Stimulated activated CD4-positive, alpha-beta T cell treated with anti-CD3 and anti-CD28 coated beads, Interleukin-1b, Interleukin-23, amount 100 ng/mL, for 24 hours (primary cell): ENCODE measurements at regions not wholly inside any gene's neighbourhood (a gene's known extent, or its start where the extent isn't known, plus 50 kb on each side); places are given as distances from the start of the nearest gene placed in this dataset.
"Not testable (repeated sequence)": the region's sequence is repeated elsewhere in the genome, so short reads cannot be mapped to it uniquely, and the experiment has no call there.

Source experiments
- DNase-seq, 4 experiments: peaks; one replicate each; pipeline ENCODE4 v3.0.0-alpha.2; 2020; ENCODE audit warnings: low read depth in 4 of 4, low spot score in 1 of 4

GRCh38 chr5:153357493-153358112 is 132.9 kb upstream of the GRIA1 start:
- no peak for DNase-seq

DNA sequence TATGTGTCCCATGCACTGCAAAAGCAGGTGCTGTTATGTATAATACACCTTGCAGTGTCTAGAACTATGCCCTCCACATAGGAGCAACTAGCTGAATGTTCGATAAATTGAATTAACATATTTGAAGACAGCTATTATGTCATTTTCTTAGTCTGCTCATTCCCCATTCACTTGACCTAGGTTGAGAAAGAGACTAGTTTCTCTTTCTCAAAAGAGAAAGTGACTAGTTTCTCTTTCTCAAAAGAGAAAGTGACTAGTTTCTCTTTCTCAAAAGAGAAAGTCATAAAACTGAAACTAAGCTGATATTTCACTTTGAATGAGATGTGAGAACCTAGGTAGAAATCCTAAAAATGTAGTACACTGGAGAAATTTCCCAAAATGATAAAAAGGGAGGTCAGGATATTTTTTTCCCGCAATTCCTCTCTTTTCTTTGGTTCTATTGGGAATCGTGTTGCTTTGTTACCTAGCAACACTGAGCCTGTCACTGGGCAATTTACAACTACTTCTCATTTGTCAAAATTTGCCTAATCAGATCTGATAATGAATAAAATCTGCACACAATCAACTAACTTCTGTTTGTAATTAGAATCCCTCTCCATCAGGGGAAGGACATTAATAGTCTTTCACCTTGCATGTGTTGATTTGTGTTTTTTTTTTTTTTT is 132.0 kb upstream of the GRIA1 start:
- DNase-seq, result no peak

DNA sequence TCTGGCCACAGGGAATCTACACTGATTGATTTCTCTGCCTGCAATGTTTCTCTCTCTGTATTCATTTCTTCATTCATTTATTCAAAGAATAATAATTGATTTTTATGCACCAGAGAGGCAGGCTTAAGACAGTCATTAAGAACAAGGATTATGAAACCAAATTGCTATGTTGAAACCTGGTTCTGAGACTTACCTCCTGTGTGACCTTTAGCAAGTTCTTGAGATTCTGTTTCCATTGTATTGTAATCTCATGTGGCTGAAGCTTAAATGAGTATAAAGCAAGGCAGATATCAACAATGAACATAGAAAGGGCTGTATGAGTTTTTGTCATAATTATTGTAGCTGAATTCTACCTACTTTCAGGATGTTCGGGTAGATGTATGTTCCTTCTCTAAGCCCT is 129.6 kb upstream of the GRIA1 start:
- DNase-seq, result no peak

- no peak for DNase-seq
These were observed 128.6 kb upstream of the GRIA1 start for GRCh38 chr5:153361735-153362409.

GRCh38 chr5:153365547-153365946 is 124.9 kb upstream of the GRIA1 start:
- no peak for DNase-seq

- DNase-seq, result no peak
These were observed 123.0 kb upstream of the GRIA1 start for GRCh38 chr5:153367466-153367865.

GRCh38 chr5:153372425-153373129 is 117.9 kb upstream of the GRIA1 start:
- no peak for DNase-seq

DNA sequence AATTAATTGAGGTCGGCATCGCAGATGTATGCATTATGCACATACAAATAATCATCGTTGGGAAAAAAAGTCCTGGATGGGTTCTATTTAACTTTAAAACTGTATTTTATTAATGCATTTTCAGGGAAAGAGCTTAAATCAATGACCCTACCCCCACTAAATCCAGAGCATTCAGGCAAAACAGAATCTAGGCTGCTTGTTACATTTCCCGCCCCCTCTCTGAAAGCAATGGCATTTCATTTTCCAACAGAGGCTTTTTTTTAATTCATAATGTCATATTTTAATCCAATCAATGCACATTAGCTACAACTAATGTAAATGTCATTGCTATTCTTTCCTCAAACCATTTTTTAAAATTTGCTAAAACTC is 117.4 kb upstream of the GRIA1 start:
- DNase-seq, result no peak

DNA sequence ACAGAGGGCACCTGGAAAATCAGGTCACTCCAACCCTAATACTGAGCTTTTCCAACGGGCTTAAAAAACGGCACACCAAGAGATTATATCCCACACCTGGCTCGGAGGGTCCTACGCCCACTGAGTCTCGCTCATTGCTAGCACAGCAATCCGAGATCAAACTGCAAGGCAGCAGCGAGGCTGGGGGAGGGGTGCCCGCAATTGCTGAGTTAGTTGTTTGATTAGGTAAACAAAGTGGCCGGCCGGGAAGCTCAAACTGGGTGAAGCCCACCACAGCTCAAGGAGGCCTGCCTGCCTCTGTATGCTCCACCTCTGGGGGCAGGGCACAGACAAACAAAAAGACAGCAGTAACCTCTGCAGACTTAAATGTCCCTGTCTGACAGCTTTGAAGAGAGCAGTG is 108.8 kb upstream of the GRIA1 start:
- DNase-seq, result not testable (repeated sequence)

GRCh38 chr5:153390569-153390968 is 99.9 kb upstream of the GRIA1 start:
- no peak for DNase-seq

DNA sequence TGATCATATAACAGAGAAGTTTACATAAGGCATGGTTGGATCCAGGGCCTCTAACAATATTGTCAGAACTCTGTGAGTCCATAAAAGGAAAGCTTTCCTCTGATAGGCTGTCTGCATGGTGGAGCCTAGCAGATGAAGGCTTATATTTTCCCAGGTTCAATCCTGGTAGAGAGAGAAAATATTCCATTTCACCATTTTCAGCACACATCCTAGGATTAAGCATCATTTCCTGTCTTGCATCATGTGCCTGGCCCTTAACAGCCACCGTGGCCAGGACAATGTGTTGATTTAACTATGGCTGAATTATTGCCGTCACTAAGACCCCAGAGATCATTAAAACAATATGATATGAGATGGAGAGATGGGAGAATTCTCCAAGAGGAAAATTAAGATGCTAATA is 90.9 kb upstream of the GRIA1 start:
- no peak for DNase-seq

- DNase-seq, result no peak
These were observed 89.5 kb upstream of the GRIA1 start for GRCh38 chr5:153400931-153401330.

GRCh38 chr5:153402550-153402949 is 87.9 kb upstream of the GRIA1 start:
- no peak for DNase-seq

- DNase-seq, result no peak
These were observed 87.0 kb upstream of the GRIA1 start for GRCh38 chr5:153403470-153403869.

DNA sequence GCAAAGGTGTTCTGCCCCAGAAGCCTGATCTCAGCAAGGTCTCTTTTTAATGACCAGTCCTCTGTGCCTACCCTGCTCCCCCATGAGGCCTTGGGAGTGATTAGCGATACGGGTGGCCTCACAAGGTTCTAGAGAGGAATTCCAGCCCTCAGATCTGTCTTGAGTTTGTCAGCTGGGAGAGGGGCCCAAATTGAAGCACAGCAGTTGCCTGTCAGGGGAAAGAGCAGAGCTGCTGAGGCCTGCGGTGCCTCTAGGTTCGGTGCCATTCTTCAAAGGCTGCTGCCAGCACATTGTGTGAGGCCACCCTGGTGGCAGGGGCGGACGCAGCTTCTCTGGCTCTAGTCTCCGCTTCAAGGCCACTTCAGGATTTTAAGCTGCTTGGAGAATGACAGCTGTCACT is 85.7 kb upstream of the GRIA1 start:
- DNase-seq, result no peak

- DNase-seq, result no peak
These were observed 68.8 kb upstream of the GRIA1 start for GRCh38 chr5:153421676-153422075.

- DNase-seq, result no peak
These were observed 64.6 kb upstream of the GRIA1 start for GRCh38 chr5:153425914-153426313.

DNA sequence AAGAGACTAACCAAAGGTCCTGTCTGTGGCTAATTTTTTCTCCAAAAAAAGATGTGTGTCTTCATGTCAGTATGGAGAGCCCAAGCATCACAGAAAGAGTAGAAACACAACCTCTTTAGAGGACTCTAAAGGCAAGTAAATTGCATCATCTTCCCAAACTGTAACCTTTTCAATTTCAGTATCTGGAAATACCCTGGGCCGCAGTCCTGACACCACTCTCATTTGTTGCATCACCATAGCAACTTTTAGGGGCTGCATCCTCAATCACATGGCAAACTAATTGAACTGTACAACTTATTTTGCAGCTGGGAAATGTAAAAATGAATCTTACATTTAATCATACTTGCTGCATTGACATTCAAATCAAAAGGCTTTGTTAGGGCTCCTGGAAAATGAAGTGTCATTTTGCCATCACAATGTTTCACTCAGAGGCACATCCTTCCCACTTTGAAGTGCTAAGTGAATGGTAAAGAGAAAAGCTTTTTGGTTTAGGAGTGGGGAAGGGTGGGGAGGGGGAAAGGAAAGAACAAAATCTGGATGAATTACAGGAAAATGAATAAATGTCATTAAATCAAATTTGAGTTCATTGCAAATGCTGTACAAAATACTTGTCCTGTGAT is 60.6 kb upstream of the GRIA1 start:
- no peak for DNase-seq

DNA sequence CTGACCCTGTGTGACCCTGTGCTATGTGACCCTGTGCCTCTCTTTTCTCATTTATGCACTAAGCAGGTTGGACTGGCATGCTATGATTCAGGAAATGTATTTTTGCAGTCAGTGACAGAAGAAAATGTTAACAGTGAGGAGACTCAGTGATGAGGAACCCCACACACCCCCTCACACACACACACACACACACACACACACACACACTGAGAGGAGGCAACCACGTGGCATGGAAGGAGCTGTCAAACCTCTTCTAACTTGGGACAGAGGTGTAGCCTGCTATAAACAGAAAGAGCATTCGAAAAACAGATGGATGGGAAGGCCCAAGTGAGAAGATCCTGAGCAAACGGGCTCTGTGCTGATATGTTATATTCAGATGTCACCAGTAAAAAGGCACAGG is 57.9 kb upstream of the GRIA1 start:
- no peak for DNase-seq

GRCh38 chr5:153437251-153437650 is 53.2 kb upstream of the GRIA1 start:
- DNase-seq, result no peak

DNA sequence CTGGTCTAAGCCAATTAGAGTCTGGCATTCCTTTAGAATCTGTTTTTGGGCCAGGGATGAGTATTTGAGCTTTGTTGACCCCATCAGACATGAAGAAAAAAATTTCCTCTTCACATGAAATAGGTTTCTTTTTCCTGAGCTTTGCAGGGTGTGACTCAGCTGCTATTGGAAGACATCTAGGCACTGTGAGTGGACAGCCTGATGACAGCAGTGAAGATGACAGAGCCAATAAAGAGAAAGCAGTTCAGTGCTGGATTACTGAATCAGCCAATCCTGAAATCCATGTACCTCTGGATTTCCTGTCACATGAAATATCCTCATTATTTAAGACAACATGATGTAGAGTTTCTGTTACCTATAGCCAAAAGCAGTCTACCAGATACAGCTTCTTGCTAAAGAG is 51.3 kb upstream of the GRIA1 start:
- DNase-seq, result no peak
